GM19455 (cell line): ENCODE measurements at regions not wholly inside any gene's neighbourhood (a gene's known extent, or its start where the extent isn't known, plus 50 kb on each side); places are given as distances from the start of the nearest gene placed in this dataset.

Experiments
- ATAC-seq: cut with Tn5 transposase; IDR thresholded peaks from one replicate; pipeline ENCODE4 v1.9.1; 2021; ENCODE audit not compliant: unreplicated experiment

- no peak for ATAC-seq
These were observed 59.5 kb downstream of the PTGS2 start for GRCh38 chr1:186620566-186621350.

DNA sequence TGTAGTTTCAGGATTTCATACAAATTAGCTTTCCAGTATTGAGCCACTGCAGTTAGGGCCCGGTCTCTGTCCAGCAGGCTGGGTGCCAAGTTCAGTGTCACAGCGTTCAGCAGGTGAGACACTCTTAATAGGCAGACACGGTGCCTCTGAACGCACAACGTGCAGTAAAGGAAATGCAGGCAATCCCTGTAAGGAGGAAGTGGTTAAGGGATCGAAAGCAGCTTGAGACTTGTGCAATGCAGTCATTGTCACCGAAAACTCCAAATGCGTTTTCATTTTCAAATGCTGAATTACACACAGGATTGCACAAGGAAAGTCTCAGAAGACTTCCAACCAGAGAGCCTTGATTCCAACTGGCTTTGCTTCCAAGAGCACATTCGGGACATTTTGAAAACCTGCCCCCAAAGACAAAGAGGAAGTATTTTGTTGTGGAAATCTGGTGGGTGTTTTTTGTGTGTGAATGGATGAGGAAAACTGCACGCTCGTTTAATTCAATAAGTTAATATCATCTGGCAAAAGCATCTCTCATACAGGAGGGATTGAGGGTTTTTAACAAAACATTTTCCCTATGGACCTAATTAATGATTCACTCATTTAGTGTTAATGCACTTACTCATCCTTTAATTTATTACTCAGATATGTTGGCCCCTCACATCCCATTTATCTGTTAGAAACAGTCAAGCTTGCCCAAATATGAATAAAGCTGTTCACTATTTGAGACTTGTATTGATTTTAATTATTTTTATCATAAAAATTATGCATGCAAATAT lies 61.6 kb downstream of the PTGS2 start:
- peak; percentile 99 for ATAC-seq

- peak; percentile 14 for ATAC-seq
These were observed 62.3 kb downstream of the PTGS2 start for GRCh38 chr1:186617926-186618325.

- no peak for ATAC-seq
These were observed 63.7 kb downstream of the PTGS2 start for GRCh38 chr1:186616511-186616910.

GRCh38 chr1:186615332-186615731 lies 64.9 kb downstream of the PTGS2 start:
- no peak for ATAC-seq

GRCh38 chr1:186611156-186611555 lies 69.1 kb downstream of the PTGS2 start:
- ATAC-seq = no peak

DNA sequence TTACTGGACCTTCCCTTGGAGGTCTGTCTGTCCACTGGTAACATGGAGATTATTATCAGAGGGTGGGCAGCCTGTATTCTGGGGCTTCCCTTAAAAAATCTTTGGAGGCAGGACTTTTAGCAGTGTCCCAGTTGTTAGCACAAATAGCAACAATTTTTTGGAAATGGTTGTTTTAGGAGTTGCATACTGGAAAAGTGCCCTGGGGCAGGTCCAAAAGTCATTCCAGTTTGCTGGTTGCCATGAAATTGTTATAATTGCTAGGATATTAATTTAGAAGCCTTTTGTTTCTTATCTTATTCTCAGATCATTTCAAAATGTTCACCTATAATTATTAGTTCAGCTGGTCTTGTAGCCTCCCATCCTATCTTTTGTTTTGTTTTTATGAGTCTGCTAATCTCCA lies 71.0 kb downstream of the PTGS2 start:
- ATAC-seq = no peak

DNA sequence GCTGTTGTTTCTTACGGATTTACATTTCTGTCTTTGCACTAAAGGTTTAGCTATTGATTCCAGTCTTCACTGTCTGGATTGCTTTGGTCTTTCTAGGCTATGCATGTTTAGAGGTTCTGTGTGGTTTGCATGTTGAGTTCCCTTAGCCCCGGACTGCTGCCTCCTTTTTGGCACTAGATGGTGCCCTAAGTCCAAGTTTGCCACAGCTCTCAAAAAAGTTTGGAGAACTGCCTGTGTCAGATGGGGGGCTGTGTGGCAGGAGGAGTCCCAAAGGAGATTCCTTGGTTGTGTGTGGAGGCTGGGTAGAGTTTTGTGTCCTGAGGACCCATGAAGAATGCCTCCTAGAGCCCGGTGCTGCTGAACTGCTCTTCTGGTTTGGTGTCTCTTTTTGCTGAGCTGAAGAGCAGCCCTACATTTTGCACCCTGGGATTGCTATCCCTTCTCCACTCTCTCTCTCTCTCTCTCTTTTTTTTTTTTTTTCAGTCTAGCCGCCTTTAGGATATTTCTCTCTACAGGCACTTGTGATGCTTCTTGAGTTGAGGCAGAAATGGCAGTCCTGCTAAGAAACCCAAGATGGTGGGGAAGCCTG lies 74.4 kb downstream of the PTGS2 start:
- peak; percentile 82 for ATAC-seq

GRCh38 chr1:186595969-186596368 lies 84.3 kb downstream of the PTGS2 start:
- no peak for ATAC-seq

GRCh38 chr1:186578325-186579016 lies 101.8 kb downstream of the PTGS2 start:
- ATAC-seq = no peak

GRCh38 chr1:186577633-186578032 lies 102.6 kb downstream of the PTGS2 start:
- no peak for ATAC-seq

DNA sequence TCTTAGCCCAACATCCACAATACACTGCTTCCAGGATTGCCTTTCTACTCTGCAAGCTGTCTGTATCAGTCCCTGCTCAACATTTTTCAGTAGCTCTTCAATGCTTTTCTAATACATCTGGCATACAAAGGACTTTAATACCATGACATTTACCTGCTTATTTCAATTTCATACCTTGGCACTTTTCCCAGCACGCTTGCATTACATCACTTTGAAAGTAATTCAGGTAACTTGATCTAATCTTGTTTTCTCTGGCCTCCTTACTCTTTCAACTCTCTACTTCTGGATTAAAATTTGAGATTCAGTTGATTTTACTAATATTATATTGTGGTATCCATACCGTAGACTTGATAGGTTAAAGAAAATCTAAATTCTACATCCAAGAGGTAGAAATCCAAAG lies 103.0 kb downstream of the PTGS2 start:
- no peak for ATAC-seq

DNA sequence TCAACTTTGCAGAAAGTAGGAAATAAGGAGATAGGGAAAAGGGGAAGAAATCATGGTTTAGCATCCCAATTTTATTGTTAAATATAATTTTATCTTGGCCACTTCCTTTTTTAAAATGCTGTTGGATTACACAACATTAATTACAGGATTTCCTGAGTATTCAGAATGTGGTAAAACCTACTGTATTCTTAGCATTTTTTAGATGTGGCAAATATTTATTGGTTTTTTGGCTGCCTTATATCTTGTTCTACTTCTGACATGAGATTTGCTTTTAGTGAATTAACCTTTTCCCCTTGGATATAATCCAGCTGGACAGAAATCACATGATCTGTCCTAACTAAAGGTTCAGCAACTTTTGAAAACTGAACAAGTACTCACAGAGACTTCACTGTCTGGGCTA lies 104.9 kb downstream of the PTGS2 start:
- ATAC-seq = no peak

GRCh38 chr1:186574926-186575325 lies 105.3 kb downstream of the PTGS2 start:
- no peak for ATAC-seq

DNA sequence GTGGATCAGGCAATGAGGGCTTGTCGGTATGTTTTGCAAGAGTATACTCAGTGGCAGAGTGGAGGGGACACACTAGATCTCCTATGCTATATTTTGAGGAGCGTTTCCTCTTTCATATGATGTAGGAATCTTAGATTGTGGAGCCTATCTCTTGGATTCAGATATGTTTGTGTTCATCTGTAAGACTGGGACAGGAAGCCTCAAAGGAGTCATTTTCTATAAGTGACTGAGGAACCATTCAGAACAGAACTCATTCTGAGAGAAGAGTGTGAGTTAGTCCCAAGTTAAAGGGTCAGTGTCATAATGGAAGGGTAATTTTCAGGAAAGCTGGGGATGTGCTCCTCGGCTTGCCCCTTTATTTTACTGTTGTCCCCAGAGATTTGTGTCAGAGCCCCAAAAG lies 107.7 kb downstream of the PTGS2 start:
- ATAC-seq = no peak

- ATAC-seq = no peak
These were observed 108.5 kb downstream of the PTGS2 start for GRCh38 chr1:186571771-186572170.

GRCh38 chr1:186569856-186570255 lies 108.9 kb upstream of the PDC start:
- ATAC-seq = no peak

- no peak for ATAC-seq
These were observed 107.3 kb upstream of the PDC start for GRCh38 chr1:186568221-186568620.

- ATAC-seq = no peak
These were observed 105.4 kb upstream of the PDC start for GRCh38 chr1:186566140-186566855.

- ATAC-seq = no peak
These were observed 103.7 kb upstream of the PDC start for GRCh38 chr1:186564582-186564981.

- ATAC-seq = no peak
These were observed 98.7 kb upstream of the PDC start for GRCh38 chr1:186559601-186560116.
